H1 (cell line): ENCODE measurements at regions not wholly inside any gene's neighbourhood (a gene's known extent, or its start where the extent isn't known, plus 50 kb on each side); places are given as distances from the start of the nearest gene placed in this dataset.
A peak's percentile ranks its signal among the peaks of the same experiment; 100 is the strongest.

Experiments used
- CTCF ChIA-PET: fragments of 300-600 bp; sonication (Branson Sonifier 250); formaldehyde crosslinking; loops from one replicate; lab custom pipeline; 2021; ENCODE audit not compliant: partially characterized antibody; lab: Charles Lee
- POLR2A ChIA-PET: fragments of 300-600 bp; sonication (Branson Sonifier 250); formaldehyde crosslinking; loops from one replicate; lab custom pipeline; 2021; ENCODE audit warnings: inconsistent platforms; ENCODE audit not compliant: partially characterized antibody; lab: Charles Lee
- DNase-seq, 2 experiments: peaks; one replicate each; pipeline versions ENCODE4 v3.0.0 to v3.0.0-alpha.2; 2010 to 2022; ENCODE audit warnings: low spot score in 2 of 2, low read depth in 1 of 2, mixed read lengths in 1 of 2
- FAIRE-seq: peaks from 2 replicates; lab custom pipeline; 2011; peaks lifted over from hg19 to GRCh38; lab: Jason Lieb, UNC
- H2AFZ ChIP-seq: 2 replicates; pipeline ENCODE4 v1.8.1; 2012; ENCODE audit warnings: low read length, inconsistent platforms
- H2AK5ac ChIP-seq: 2 replicates; pipeline ENCODE4 v1.6.1; 2013; ENCODE audit warnings: low read depth, low read length
- H2BK120ac ChIP-seq: replicated peaks from 2 replicates; pipeline ENCODE3; 2013; ENCODE audit warnings: low read depth, low read length, inconsistent platforms
- H2BK12ac ChIP-seq: 2 replicates; pipeline ENCODE4 v1.6.1; 2013; ENCODE audit warnings: low read depth, low read length
- H2BK15ac ChIP-seq: 2 replicates; pipeline ENCODE4 v1.6.1; 2013; ENCODE audit warnings: low read length
- H2BK20ac ChIP-seq: 2 replicates; pipeline ENCODE4 v1.6.1; 2013; ENCODE audit warnings: low read length
- H2BK5ac ChIP-seq: 2 replicates; pipeline ENCODE4 v1.6.1; 2013; ENCODE audit warnings: low read depth, low read length
- H3K14ac ChIP-seq: 2 replicates; pipeline ENCODE4 v1.6.1; 2013; ENCODE audit warnings: inconsistent platforms; ENCODE audit not compliant: insufficient read length
- H3K18ac ChIP-seq: 2 replicates; pipeline ENCODE4 v1.6.1; 2013; ENCODE audit warnings: low read length; ENCODE audit errors: extremely low read depth
- H3K23ac ChIP-seq: 2 replicates; pipeline ENCODE4 v1.6.1; 2013; ENCODE audit warnings: inconsistent platforms; ENCODE audit not compliant: insufficient read length
- H3K23me2 ChIP-seq: 2 replicates; pipeline ENCODE4 v1.6.1; 2013; ENCODE audit warnings: low read depth, low read length
- H3K27ac ChIP-seq: 2 replicates; pipeline ENCODE4 v1.6.1; 2011; ENCODE audit warnings: low read depth, low read length, inconsistent platforms
- H3K27me3 ChIP-seq, 4 experiments: replicated peaks in 1 of 4; 1 replicate in 1 of 4; 2 replicates in 3 of 4; pipeline versions ENCODE4 v1.6.1 to v1.8.1; 2011 to 2013; ENCODE audit warnings: low read length in 3 of 4, mild to moderate bottlenecking in 3 of 4, inconsistent platforms in 2 of 4, mixed read lengths in 2 of 4, moderate library complexity in 1 of 4; ENCODE audit not compliant: control insufficient read depth in 3 of 4, insufficient read depth in 3 of 4; ENCODE audit errors: extremely low read depth in 1 of 4
- H3K36me3 ChIP-seq, 4 experiments: 2 replicates each; pipeline versions ENCODE4 v1.6.1 to v1.8.1; 2011 to 2013; ENCODE audit warnings: mild to moderate bottlenecking in 4 of 4, low read length in 3 of 4, moderate library complexity in 2 of 4, control low read depth in 1 of 4, inconsistent platforms in 1 of 4; ENCODE audit not compliant: insufficient read depth in 4 of 4, control insufficient read depth in 2 of 4
- H3K4ac ChIP-seq: replicated peaks from 2 replicates; pipeline ENCODE3; 2013; ENCODE audit warnings: low read length, low read depth, mixed read lengths, inconsistent platforms; ENCODE audit not compliant: insufficient read length
- H3K4me1 ChIP-seq, 4 experiments: replicated peaks in 1 of 4; 1 replicate in 1 of 4; 2 replicates in 3 of 4; pipeline versions ENCODE4 v1.6.1 to v1.8.1; 2011 to 2013; ENCODE audit warnings: low read length in 3 of 4, inconsistent platforms in 2 of 4, mixed read lengths in 1 of 4; ENCODE audit not compliant: insufficient read depth in 4 of 4, control insufficient read depth in 3 of 4
- H3K4me2 ChIP-seq, 2 experiments: 2 replicates each; pipeline versions ENCODE4 v1.6.1 to v1.8.1; 2011 to 2013; ENCODE audit warnings: low read depth in 2 of 2, low read length in 2 of 2, control low read depth in 1 of 2, inconsistent platforms in 1 of 2, mild to moderate bottlenecking in 1 of 2; ENCODE audit not compliant: insufficient read depth in 1 of 2
- H3K4me3 ChIP-seq, 4 experiments: fragments of 200-600, 300-600 bp in 1 of 4; sonication (generic), shearing (Covaris generic), sonication (Bioruptor Twin) in 1 of 4; 2 replicates each; pipeline versions ENCODE4 v1.5.1 to v1.8.1; 2011 to 2016; ENCODE audit warnings: low read length in 4 of 4, low read depth in 3 of 4, control low read depth in 2 of 4, inconsistent platforms in 2 of 4, mild to moderate bottlenecking in 2 of 4, mixed read lengths in 1 of 4, moderate library complexity in 1 of 4; ENCODE audit not compliant: insufficient read depth in 2 of 4; ENCODE audit errors: extremely low read depth in 1 of 4
- H3K56ac ChIP-seq: replicated peaks from 2 replicates; pipeline ENCODE3; 2013; ENCODE audit warnings: low read depth, mild to moderate bottlenecking, mixed read lengths, low read length, inconsistent platforms; ENCODE audit not compliant: insufficient read length
- H3K79me1 ChIP-seq: 2 replicates; pipeline ENCODE4 v1.6.1; 2013; ENCODE audit warnings: low read depth, low read length, control low read depth
- H3K79me2 ChIP-seq, 2 experiments: 2 replicates each; pipeline versions ENCODE4 v1.6.1 to v1.8.1; 2012 to 2013; ENCODE audit warnings: low read length in 2 of 2, mild to moderate bottlenecking in 2 of 2, inconsistent platforms in 1 of 2; ENCODE audit not compliant: insufficient read depth in 2 of 2, control insufficient read depth in 1 of 2
- H3K9ac ChIP-seq, 4 experiments: replicated peaks in 1 of 4; 1 replicate in 1 of 4; 2 replicates in 3 of 4; pipeline versions ENCODE4 v1.6.1 to v1.8.1; 2011 to 2013; ENCODE audit warnings: low read depth in 3 of 4, low read length in 3 of 4, control low read depth in 2 of 4, mild to moderate bottlenecking in 2 of 4, moderate library complexity in 2 of 4, inconsistent platforms in 1 of 4; ENCODE audit errors: extremely low read depth in 1 of 4
- H3K9me3 ChIP-seq, 2 experiments: 2 replicates each; pipeline versions ENCODE4 v1.6.1 to v1.8.1; 2012 to 2013; ENCODE audit warnings: mild to moderate bottlenecking in 2 of 2, moderate library complexity in 2 of 2, control low read depth in 1 of 2, inconsistent platforms in 1 of 2, low read depth in 1 of 2, low read length in 1 of 2, mixed read lengths in 1 of 2; ENCODE audit not compliant: insufficient read depth in 2 of 2
- H4K20me1 ChIP-seq, 2 experiments: replicated peaks in 1 of 2; 2 replicates each; pipeline versions ENCODE3 to v1.8.1; 2011 to 2013; ENCODE audit warnings: inconsistent platforms in 2 of 2, low read length in 2 of 2, mild to moderate bottlenecking in 1 of 2; ENCODE audit not compliant: insufficient read depth in 2 of 2, control insufficient read depth in 1 of 2
- H4K5ac ChIP-seq: 2 replicates; pipeline ENCODE4 v1.6.1; 2013; ENCODE audit warnings: low read length, low read depth, mixed read lengths, inconsistent platforms; ENCODE audit not compliant: insufficient read length
- H4K8ac ChIP-seq: 2 replicates; pipeline ENCODE4 v1.8.0; 2013; ENCODE audit warnings: mild to moderate bottlenecking, moderate library complexity, low read length, inconsistent platforms; ENCODE audit not compliant: insufficient read depth; ENCODE audit errors: extremely low read depth
- H4K91ac ChIP-seq: replicated peaks from 2 replicates; pipeline ENCODE3; 2013; ENCODE audit warnings: low read length, mixed read lengths, inconsistent platforms; ENCODE audit not compliant: insufficient read length
- CTCF ChIP-seq, 3 experiments: IDR thresholded peaks; 1 replicate in 2 of 3; 2 replicates in 1 of 3; pipeline versions ENCODE4 v1.5.1 to v1.6.1; 2011; ENCODE audit warnings: low read length in 3 of 3, mild to moderate bottlenecking in 3 of 3, inconsistent platforms in 2 of 3, low read depth in 1 of 3, moderate library complexity in 1 of 3; ENCODE audit not compliant: insufficient read depth in 1 of 3; ENCODE audit errors: control extremely low read depth in 1 of 3
- RAD21 ChIP-seq, 2 experiments: IDR thresholded peaks in 1 of 2; conservative IDR thresholded peaks in 1 of 2; 2 replicates each; pipeline ENCODE4 v1.6.1; 2011; ENCODE audit warnings: low read depth in 2 of 2, low read length in 2 of 2, improper control_type of control experiment in 1 of 2, inconsistent platforms in 1 of 2, mild to moderate bottlenecking in 1 of 2, moderate library complexity in 1 of 2
- SRF ChIP-seq: IDR thresholded peaks from 2 replicates; pipeline ENCODE4 v1.6.1; 2011; ENCODE audit warnings: mild to moderate bottlenecking, low read depth, low read length, moderate library complexity
- WGBS, 2 experiments: shearing (Covaris generic) in 1 of 2; methylation state at CpG; one replicate each; pipeline versions ENCODE4 v1.1.6 to v1.1.7; 2013 to 2015; ENCODE audit warnings: low lambda C conversion rate in 2 of 2, mixed read lengths in 2 of 2, inconsistent platforms in 1 of 2, low coverage in 1 of 2, missing lambda C conversion rate in 1 of 2; ENCODE audit not compliant: insufficient replicate concordance in 2 of 2, insufficient coverage in 1 of 2, insufficient read length in 1 of 2; ENCODE audit errors: extremely low coverage in 1 of 2, missing lambda C conversion rate in 1 of 2; 5-methylcytosine and 5-hydroxymethylcytosine counted together

- Histone ChIP-seq H3K36me3 (no peaks in the 10 kb centered on the region), H2BK15ac (no peak overlapping the region), H2BK20ac (no peak overlapping the region), H3K23ac (no peak overlapping the region), H4K91ac (no peak overlapping the region), H3K4ac (no peak overlapping the region), H3K79me1 (no peaks in the 10 kb centered on the region), H3K9me3 (no peaks in the 10 kb centered on the region), H3K14ac (no peak overlapping the region), H3K4me2 (no peak overlapping the region), H3K23me2 (no peaks in the 10 kb centered on the region), H4K5ac (no peak overlapping the region), H4K8ac (no peak overlapping the region; the same call in 1 of the 2 replicates), H3K9ac (no peak overlapping the region), H3K27ac (no peak overlapping the region), H2BK12ac (no peak overlapping the region), H3K4me3 (no peak overlapping the region), H3K56ac (no peak overlapping the region), H2BK120ac (no peak overlapping the region), H3K18ac (no peak overlapping the region), H2AFZ (no peak overlapping the region), H3K79me2 (no peaks in the 10 kb centered on the region), H3K4me1 (peaks cover 0 to 3% (median 1%) of the 10 kb centered on the region in 4 experiments; a peak in 4 of 7 replicates), H3K27me3 (no peaks in the 10 kb centered on the region), H2BK5ac (no peak overlapping the region), H2AK5ac (no peak overlapping the region), H4K20me1 (no peaks in the 10 kb centered on the region)
- POLR2A ChIA-PET: interaction anchor here (1.0 kb wide), 1 partner anchor 11 kb away, joined by 5 read pairs; no protein-coding TSS in a partner anchor
- CTCF ChIA-PET: interaction anchor here (0.6 to 3.3 kb wide), 7 partner anchors 9 to 309 kb away, joined by 3 to 9 read pairs (median 3); no protein-coding TSS in a partner anchor
- no peak for DNase-seq
- 78% methylated on average over 11 of the region's 12 CpGs; no CpG with 5 or more reads in 1 of the 2 experiments for WGBS, 2 experiments
- TF ChIP-seq SRF: no peak
- peak in 1 of 2 experiments; percentile 29; a peak in 1 of 4 replicates for TF ChIP-seq RAD21 (IDR thresholded peaks at IDR 0.05 in 1 of 2, conservative IDR thresholded peaks at IDR 0.05 in 1 of 2; ENCODE audit: low read depth in 2 of 2, low read length in 2 of 2)
- TF ChIP-seq CTCF (IDR thresholded peaks at IDR 0.05; ENCODE audit: control extremely low read depth in 1 of 3, insufficient read depth in 1 of 3, low read depth in 1 of 3, low read length in 3 of 3): peak in 1 of 3 experiments; percentile 8; a peak in 1 of 4 replicates
- FAIRE-seq: no peak
These were observed 643.5 kb downstream of the UQCRFS1 start for GRCh38 chr19:28569132-28570131.
